Left cardiac atrium (tissue), 4 donors: ENCODE measurements at regions not wholly inside any gene's neighbourhood (a gene's known extent, or its start where the extent isn't known, plus 50 kb on each side); places are given as distances from the start of the nearest gene placed in this dataset.

ENCODE experiments used
- ATAC-seq, 2 donors: fragments of 200-7000 bp; cut with Tn5 transposase; one replicate each; pipeline ENCODE4 v1.9.1; 2020; ENCODE audit warnings: mild to moderate bottlenecking in 2 of 2, moderate library complexity in 2 of 2
- DNase-seq: peaks from one replicate; pipeline ENCODE4 v3.0.0-alpha.2; 2020
- intact Hi-C, 2 donors: fragments of 100-400 bp; cut with DNase I; formaldehyde crosslinking; loops; one replicate each; pipeline versions ENCODE4 v1.14.1 to v1.15.1; 2022 to 2023
- donor health status: DM: no; HTN: yes; CAD: no.
- donor health status: DM: no; HTN: yes; CAD: no; lungs with severe emphysema.
- donor health status: DM: yes; HTN: yes; CAD: no.
- donor health status: Dilated cardiomyopathy.

- no peak for ATAC-seq
- intact Hi-C loops, result loop anchor here in 1 of 2 donors (5.0 kb wide), 1 partner anchor 48 kb away; no protein-coding TSS in a partner anchor
These were observed 74.5 kb upstream of the USP24 start for GRCh38 chr1:55289614-55290013.

GRCh38 chr1:55289042-55289441, 73.9 kb upstream of the USP24 start:
- no peak for ATAC-seq
- DNase-seq, result no peak
- intact Hi-C loops, result loop anchor here in 1 of 2 donors (5.0 kb wide), 1 partner anchor 48 kb away; no protein-coding TSS in a partner anchor

More at GRCh38 chr1:55289614-55290013, 74.5 kb upstream of the USP24 start:
- no peak for DNase-seq

GRCh38 chr1:55288245-55288644, 73.1 kb upstream of the USP24 start:
- DNase-seq, result peak; percentile 30
- ATAC-seq, result peak in 1 of 2 donors; percentile 25
- intact Hi-C loops, result loop anchor here in 1 of 2 donors (5.0 kb wide), 1 partner anchor 49 kb away; no protein-coding TSS in a partner anchor

- intact Hi-C loops, result loop anchor here in 1 of 2 donors (5.0 kb wide), 1 partner anchor 50 kb away; no protein-coding TSS in a partner anchor
- no peak for ATAC-seq
- no peak for DNase-seq
These were observed 72.6 kb upstream of the USP24 start for GRCh38 chr1:55287723-55288122.

- DNase-seq (no peak), ATAC-seq (no peak)
- intact Hi-C loops, result loop anchor here in 1 of 2 donors (5.0 kb wide), 1 partner anchor 50 kb away; no protein-coding TSS in a partner anchor
These were observed 71.9 kb upstream of the USP24 start for GRCh38 chr1:55286856-55287602.

- ATAC-seq (no peak), DNase-seq (no peak)
- intact Hi-C loops, result loop anchor here in 1 of 2 donors (2.0 to 5.0 kb wide), 2 partner anchors 51 to 1299 kb away; no protein-coding TSS in a partner anchor
These were observed 70.7 kb upstream of the USP24 start for GRCh38 chr1:55285834-55286233.

GRCh38 chr1:55284856-55285255, 69.7 kb upstream of the USP24 start:
- intact Hi-C loops, result loop anchor here in 1 of 2 donors (2.0 to 5.0 kb wide), 3 partner anchors 52 to 1532 kb away; partner anchors contain the start of gene FYB2
- DNase-seq (peak; percentile 26), ATAC-seq (peak; percentile 76 to 80)

GRCh38 chr1:55282058-55282457, 66.9 kb upstream of the USP24 start:
- intact Hi-C loops, result loop anchor here in 1 of 2 donors (5.0 kb wide), 1 partner anchor 1535 kb away; the partner anchor contains the start of gene FYB2
- no peak for DNase-seq
- no peak for ATAC-seq

GRCh38 chr1:55280731-55281130, 65.6 kb upstream of the USP24 start:
- ATAC-seq (no peak), DNase-seq (no peak)
- intact Hi-C loops, result loop anchor here in 1 of 2 donors (5.0 kb wide), 1 partner anchor 1537 kb away; the partner anchor contains the start of gene FYB2

- intact Hi-C loops, result loop anchor here (5.0 kb wide), 4 partner anchors 62 to 1538 kb away; partner anchors contain the start of genes FYB2 (in 1 of the 2) and USP24 (in 1 of the 2)
- ATAC-seq (no peak), DNase-seq (no peak)
These were observed 64.5 kb upstream of the USP24 start for GRCh38 chr1:55279627-55280026.

GRCh38 chr1:55278378-55278777, 63.2 kb upstream of the USP24 start:
- ATAC-seq (no peak), DNase-seq (no peak)
- intact Hi-C loops, result loop anchor here (1.0 to 5.0 kb wide), 4 partner anchors 61 to 1309 kb away; partner anchors contain the start of gene USP24 (in 1 of the 2)

GRCh38 chr1:55277377-55278130, 62.4 kb upstream of the USP24 start:
- ATAC-seq (peak; percentile 91 to 92), DNase-seq (peak; percentile 88)
- intact Hi-C loops, result loop anchor here (1.0 to 5.0 kb wide), 4 partner anchors 60 to 1310 kb away; partner anchors contain the start of gene USP24 (in 1 of the 2)

GRCh38 chr1:55276671-55277376, 61.7 kb upstream of the USP24 start:
- DNase-seq, result peak; percentile 33
- intact Hi-C loops, result loop anchor here (5.0 kb wide), 3 partner anchors 60 to 1310 kb away; partner anchors contain the start of gene USP24 (in 1 of the 2)
- ATAC-seq, result peak; percentile 57 to 80

GRCh38 chr1:55275941-55276341, 60.8 kb upstream of the USP24 start:
- DNase-seq, result no peak
- intact Hi-C loops, result loop anchor here (5.0 kb wide), 3 partner anchors 59 to 1311 kb away; partner anchors contain the start of gene USP24 (in 1 of the 2)
- ATAC-seq, result peak in 1 of 2 donors; percentile 20

- peak in 1 of 2 donors; percentile 26 for ATAC-seq
- peak; percentile 24 for DNase-seq
- intact Hi-C loops, result loop anchor here (5.0 kb wide), 3 partner anchors 58 to 1312 kb away; partner anchors contain the start of gene USP24 (in 1 of the 2)
These were observed 60.1 kb upstream of the USP24 start for GRCh38 chr1:55275151-55275748.

GRCh38 chr1:55272994-55273393, 57.8 kb upstream of the USP24 start:
- ATAC-seq (no peak), DNase-seq (no peak)
- intact Hi-C loops, result no loop called here
